Sigmoid colon (tissue), 6 donors: ENCODE measurements at regions not wholly inside any gene's neighbourhood (a gene's known extent, or its start where the extent isn't known, plus 50 kb on each side); places are given as distances from the start of the nearest gene placed in this dataset.
"Not testable (repeated sequence)": the region's sequence is repeated elsewhere in the genome, so short reads cannot be mapped to it uniquely, and the experiment has no call there.

Experiments used
- DNase-seq: peaks from one replicate; pipeline ENCODE4 v3.0.0-alpha.2; 2019
- H3K27ac ChIP-seq, 4 donors: fragments of 200-600 bp; sonication (generic); one replicate each; pipeline ENCODE4 v1.5.1; 2016 to 2019; ENCODE audit warnings: mild to moderate bottlenecking in 1 of 4
- H3K27me3 ChIP-seq, 3 donors: fragments of 200-600 bp; sonication (generic); one replicate each; pipeline ENCODE4 v1.5.1; 2019; ENCODE audit warnings: mild to moderate bottlenecking in 1 of 3
- H3K36me3 ChIP-seq, 4 donors: fragments of 200-600 bp; sonication (generic); one replicate each; pipeline ENCODE4 v1.5.1; 2016 to 2019
- H3K4me1 ChIP-seq, 4 donors: fragments of 200-600 bp; sonication (generic); one replicate each; pipeline ENCODE4 v1.5.1; 2017 to 2019
- H3K4me3 ChIP-seq, 4 donors: fragments of 200-600 bp; sonication (generic); one replicate each; pipeline ENCODE4 v1.5.1; 2017 to 2019; ENCODE audit warnings: mild to moderate bottlenecking in 2 of 4, moderate library complexity in 1 of 4
- H3K9me3 ChIP-seq, 4 donors: fragments of 200-600 bp in 3 of 4; sonication (generic) in 3 of 4; one replicate each; pipeline versions ENCODE4 v1.5.1 to v1.6.1; 2013 to 2019
- CTCF ChIP-seq, 4 experiments: fragments of 450-650 bp in 3 of 4; fragments of 200-600 bp in 1 of 4; IDR thresholded peaks; one replicate each; pipeline ENCODE4 v1.5.1; 2016 to 2019; ENCODE audit warnings: antibody characterized with exemption in 4 of 4, mild to moderate bottlenecking in 3 of 4, moderate library complexity in 2 of 4
- EP300 ChIP-seq, 4 donors: sonication (generic); formaldehyde crosslinking; IDR thresholded peaks; one replicate each; pipeline ENCODE4 v1.6.1; 2017; ENCODE audit warnings: antibody characterized with exemption in 4 of 4
- POLR2A ChIP-seq, 2 donors: fragments of 450-650 bp; IDR thresholded peaks; one replicate each; pipeline ENCODE4 v1.6.1; 2016; ENCODE audit warnings: antibody characterized with exemption in 2 of 2, mild to moderate bottlenecking in 2 of 2, moderate library complexity in 2 of 2
- POLR2AphosphoS5 ChIP-seq, 4 donors: sonication (generic); formaldehyde crosslinking; IDR thresholded peaks; one replicate each; pipeline ENCODE4 v1.6.1; 2017; ENCODE audit warnings: antibody characterized with exemption in 4 of 4
- WGBS, 2 donors: extraction: QIAGEN DNeasy Blood & Tissue Kit; methylation state at CpG; one replicate each; pipeline ENCODE4 v1.1.7; 2013; 5-methylcytosine and 5-hydroxymethylcytosine counted together
- intact Hi-C: fragments of 100-400 bp; cut with DNase I; formaldehyde crosslinking; loops from one replicate; pipeline ENCODE4 v1.15.1; 2023
- donor health status: healthy with polysubstance abuse.
- donor health status: healthy.

DNA sequence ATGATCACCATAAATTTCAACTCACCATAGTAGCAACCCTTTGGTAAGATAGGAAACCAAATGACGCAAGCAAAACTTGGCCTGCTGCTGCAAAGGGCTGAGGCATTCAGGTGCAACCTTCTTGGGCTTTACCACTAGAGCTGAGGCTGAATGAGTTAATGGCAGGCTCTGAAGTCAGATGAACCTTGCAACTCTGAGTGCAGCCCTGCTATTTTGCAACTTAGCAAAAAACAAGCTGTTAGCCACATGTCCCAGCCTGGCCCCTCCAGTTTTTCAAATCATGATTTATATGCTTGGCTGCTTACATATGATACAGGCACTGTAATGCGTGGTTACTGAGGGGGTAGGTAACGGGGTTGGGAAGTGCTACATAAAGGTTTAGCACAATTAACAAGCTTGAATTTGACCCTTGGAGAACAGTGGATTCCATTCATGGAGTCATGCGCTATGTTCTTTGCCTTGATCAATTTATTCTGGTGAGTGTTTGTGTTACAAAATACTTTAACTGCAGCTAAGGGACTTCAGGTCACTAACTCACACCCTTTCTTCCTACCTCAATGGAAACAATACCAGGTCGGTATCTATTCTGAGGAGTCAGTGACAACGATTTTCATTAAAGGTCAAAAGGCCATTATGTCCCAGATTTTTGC lies 80.5 kb upstream of the PPARGC1A start:
- intact Hi-C loops: no loop called here
- no peaks in the 10 kb centered on the region for H3K9me3 ChIP-seq
- no peak overlapping the region for H3K4me3 ChIP-seq
- H3K27me3 ChIP-seq: no peaks in the 10 kb centered on the region
- 78 to 83% methylated on average over 6 of the region's 6 CpGs for WGBS, 2 donors
- DNase-seq: no peak
- H3K36me3 ChIP-seq: no peaks in the 10 kb centered on the region
- TF ChIP-seq POLR2A (IDR thresholded peaks at IDR 0.05): no peak
- no peak for TF ChIP-seq CTCF (IDR thresholded peaks at IDR 0.05)
- TF ChIP-seq POLR2AphosphoS5 (IDR thresholded peaks at IDR 0.05): no peak
- TF ChIP-seq EP300 (IDR thresholded peaks at IDR 0.05): no peak
- H3K4me1 ChIP-seq: peaks cover 0 to 4% (median 0%) of the 10 kb centered on the region in 4 donors
- H3K27ac ChIP-seq: no peak overlapping the region

- intact Hi-C loops: no loop called here
Measured at GRCh38 chr4:23969635-23970145, 79.8 kb upstream of the PPARGC1A start.

DNA sequence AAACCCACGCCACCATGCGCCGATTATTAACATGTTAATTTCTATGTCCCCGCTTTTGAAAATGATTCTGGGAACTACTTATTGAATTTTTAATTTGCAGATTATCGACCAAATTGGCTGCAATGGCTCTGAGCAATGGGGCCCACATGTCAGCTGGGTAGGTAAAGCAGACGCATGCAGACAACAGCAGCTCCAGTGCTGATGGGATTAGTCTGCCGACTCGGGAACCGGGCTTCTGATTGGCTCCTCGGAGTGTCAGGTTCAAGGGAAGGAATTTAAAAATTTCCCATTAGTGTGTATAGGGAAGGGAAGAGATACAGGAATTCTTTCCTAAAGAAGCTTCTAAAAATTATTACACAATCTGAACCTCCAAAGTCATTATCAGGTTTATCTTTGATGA lies 77.4 kb upstream of the PPARGC1A start:
- TF ChIP-seq POLR2AphosphoS5 (IDR thresholded peaks at IDR 0.05) (no peak), EP300 (IDR thresholded peaks at IDR 0.05) (no peak)
- Histone ChIP-seq H3K9me3 (no peaks in the 10 kb centered on the region), H3K36me3 (no peaks in the 10 kb centered on the region), H3K27ac (no peak overlapping the region), H3K4me3 (no peak overlapping the region), H3K27me3 (no peaks in the 10 kb centered on the region), H3K4me1 (peaks cover 0 to 3% (median 0%) of the 10 kb centered on the region in 4 donors)
- no peak for DNase-seq
- 95 to 96% methylated on average over 10 of the region's 10 CpGs for whole genome bisulfite sequencing, 2 donors
- intact Hi-C loops: no loop called here

More at GRCh38 chr4:23969635-23970145, 79.8 kb upstream of the PPARGC1A start:
- H3K27me3 ChIP-seq: no peaks in the 10 kb centered on the region
- 62 to 71% methylated on average over 4 of the region's 4 CpGs for WGBS, 2 donors
- TF ChIP-seq CTCF (IDR thresholded peaks at IDR 0.05) (no peak), POLR2A (IDR thresholded peaks at IDR 0.05) (no peak)
- no peak overlapping the region for H3K27ac ChIP-seq
- no peak overlapping the region for H3K4me3 ChIP-seq
- no peaks in the 10 kb centered on the region for H3K36me3 ChIP-seq
- DNase-seq: no peak
- H3K4me1 ChIP-seq: peaks cover 0 to 4% (median 0%) of the 10 kb centered on the region in 4 donors
- H3K9me3 ChIP-seq: no peaks in the 10 kb centered on the region

DNA sequence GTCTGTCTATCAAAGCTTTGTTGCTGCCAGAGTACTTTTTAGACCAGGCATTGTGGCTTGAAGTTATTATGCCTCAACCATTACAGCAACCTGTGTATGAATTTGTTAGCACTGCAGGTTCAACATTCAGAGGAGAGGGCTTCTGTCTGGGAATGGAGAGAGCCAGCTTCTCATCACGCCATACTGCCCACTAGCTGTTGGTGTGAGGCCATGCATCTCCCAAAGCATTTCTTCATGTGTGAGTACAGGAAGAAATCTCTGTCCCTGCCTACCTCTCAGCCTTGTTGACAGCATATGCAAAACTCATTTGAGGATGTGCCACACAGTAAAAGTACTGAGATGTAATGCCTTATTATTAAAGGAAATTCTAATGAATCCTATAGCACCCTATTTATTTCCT lies 76.9 kb upstream of the PPARGC1A start:
- Histone ChIP-seq H3K36me3 (no peaks in the 10 kb centered on the region), H3K27ac (no peak overlapping the region), H3K9me3 (no peaks in the 10 kb centered on the region), H3K4me3 (no peak overlapping the region), H3K27me3 (no peaks in the 10 kb centered on the region), H3K4me1 (no peaks in the 10 kb centered on the region)
- 84 to 89% methylated on average over 1 of the region's 1 CpG for WGBS, 2 donors
- TF ChIP-seq POLR2A (IDR thresholded peaks at IDR 0.05) (no peak), POLR2AphosphoS5 (IDR thresholded peaks at IDR 0.05) (no peak)
- DNase-seq: no peak
- intact Hi-C loops: no loop called here

DNA sequence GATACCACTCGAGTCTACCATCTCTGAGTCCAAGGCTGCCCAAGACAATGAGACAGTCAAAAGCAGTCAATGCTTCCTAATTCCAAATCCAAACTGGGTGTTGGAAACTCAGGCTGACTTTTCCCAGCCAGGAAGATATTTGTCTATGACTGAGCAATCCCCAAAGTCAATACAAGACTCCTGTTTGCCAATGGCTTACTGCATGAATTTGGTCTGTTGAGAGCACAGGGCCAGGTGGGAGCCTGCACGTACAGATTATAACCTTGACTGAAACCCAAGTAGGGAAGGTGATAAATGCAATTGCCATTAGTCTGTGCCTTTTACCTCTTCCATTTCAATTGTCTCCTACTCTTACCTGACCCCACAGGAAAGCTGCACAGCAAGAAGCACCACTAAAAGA lies 72.6 kb upstream of the PPARGC1A start:
- Histone ChIP-seq H3K36me3 (no peaks in the 10 kb centered on the region), H3K4me3 (no peak overlapping the region), H3K4me1 (no peaks in the 10 kb centered on the region), H3K27ac (no peak overlapping the region), H3K9me3 (no peaks in the 10 kb centered on the region), H3K27me3 (no peaks in the 10 kb centered on the region)
- 60 to 83% methylated on average over 2 of the region's 2 CpGs for WGBS, 2 donors
- no peak for TF ChIP-seq POLR2AphosphoS5 (IDR thresholded peaks at IDR 0.05)
- TF ChIP-seq CTCF (IDR thresholded peaks at IDR 0.05): no peak
- TF ChIP-seq EP300 (IDR thresholded peaks at IDR 0.05): no peak
- no peak for TF ChIP-seq POLR2A (IDR thresholded peaks at IDR 0.05)
- intact Hi-C loops: no loop called here
- DNase-seq: no peak

GRCh38 chr4:23961395-23961794 lies 71.5 kb upstream of the PPARGC1A start:
- WGBS, 2 donors: 90 to 93% methylated on average over 4 of the region's 4 CpGs
- H3K4me3 ChIP-seq, H3K27me3 ChIP-seq, H3K36me3 ChIP-seq, H3K4me1 ChIP-seq, H3K9me3 ChIP-seq, H3K27ac ChIP-seq, intact Hi-C loops, DNase-seq: not testable (repeated sequence)
